Mucosa of gallbladder (tissue), 1 donor: ENCODE measurements at regions not wholly inside any gene's neighbourhood (a gene's known extent, or its start where the extent isn't known, plus 50 kb on each side); places are given as distances from the start of the nearest gene placed in this dataset.
A peak's percentile ranks its signal among the peaks of the same experiment; 100 is the strongest.

Experiments
- DNase-seq: peaks from one replicate; pipeline ENCODE4 v3.0.0-alpha.2; 2020; ENCODE audit warnings: low spot score
- donor health status: DM: no; HTN: no; CAD: no.

DNA sequence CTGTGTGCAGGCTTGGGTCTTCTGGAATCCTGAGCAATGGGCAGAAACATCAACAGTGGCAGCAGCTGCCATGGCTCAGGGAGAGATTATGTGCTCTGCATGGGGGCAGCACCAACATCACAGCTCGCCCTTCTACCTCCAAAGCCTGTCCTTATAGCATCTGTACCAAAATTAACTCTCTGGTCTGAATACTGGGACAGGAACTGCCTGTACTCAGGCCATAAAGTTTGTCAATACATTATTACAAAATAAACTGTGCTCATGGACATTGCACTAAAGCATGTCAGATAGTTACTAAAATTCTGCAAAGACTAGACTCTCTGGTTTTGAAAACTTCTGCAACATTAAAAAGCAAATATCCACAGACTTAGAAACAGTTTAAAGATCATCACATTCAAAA lies 91.6 kb downstream of the ZC3H11B start:
- no peak for DNase-seq

DNA sequence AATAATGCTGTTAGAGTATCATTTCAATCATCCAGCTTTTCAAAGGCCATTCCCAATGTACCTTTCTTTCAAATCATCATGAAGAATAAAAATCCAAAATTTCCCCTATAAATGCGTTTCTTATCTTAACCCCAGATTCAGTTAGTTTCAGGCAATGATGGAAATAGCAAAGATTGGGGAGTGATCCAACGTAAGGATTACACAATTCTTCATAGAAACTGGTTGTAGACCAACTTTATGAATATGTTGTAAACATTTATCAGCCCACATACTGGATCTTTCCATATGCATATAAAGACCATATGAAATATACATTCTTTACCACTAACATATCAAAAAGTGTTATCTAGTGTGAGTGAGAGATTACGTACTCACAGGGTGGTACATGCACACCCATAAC lies 92.7 kb downstream of the ZC3H11B start:
- DNase-seq, result no peak

DNA sequence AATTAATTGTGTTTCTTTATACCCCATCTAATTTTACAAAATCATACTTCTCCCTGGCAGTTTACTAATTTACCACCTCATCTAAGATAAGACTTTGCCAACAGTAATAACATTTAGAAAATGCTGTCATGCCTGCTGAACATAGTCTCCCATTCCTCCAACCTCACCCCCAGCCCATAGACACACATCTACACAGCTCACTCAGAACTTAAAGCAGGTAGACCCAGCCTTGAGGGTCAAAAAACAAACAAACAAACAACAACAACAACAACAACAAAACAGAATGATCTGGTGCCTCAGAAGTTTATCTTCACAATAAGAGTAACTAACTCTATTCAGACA lies 94.0 kb downstream of the ZC3H11B start:
- DNase-seq, result no peak

DNA sequence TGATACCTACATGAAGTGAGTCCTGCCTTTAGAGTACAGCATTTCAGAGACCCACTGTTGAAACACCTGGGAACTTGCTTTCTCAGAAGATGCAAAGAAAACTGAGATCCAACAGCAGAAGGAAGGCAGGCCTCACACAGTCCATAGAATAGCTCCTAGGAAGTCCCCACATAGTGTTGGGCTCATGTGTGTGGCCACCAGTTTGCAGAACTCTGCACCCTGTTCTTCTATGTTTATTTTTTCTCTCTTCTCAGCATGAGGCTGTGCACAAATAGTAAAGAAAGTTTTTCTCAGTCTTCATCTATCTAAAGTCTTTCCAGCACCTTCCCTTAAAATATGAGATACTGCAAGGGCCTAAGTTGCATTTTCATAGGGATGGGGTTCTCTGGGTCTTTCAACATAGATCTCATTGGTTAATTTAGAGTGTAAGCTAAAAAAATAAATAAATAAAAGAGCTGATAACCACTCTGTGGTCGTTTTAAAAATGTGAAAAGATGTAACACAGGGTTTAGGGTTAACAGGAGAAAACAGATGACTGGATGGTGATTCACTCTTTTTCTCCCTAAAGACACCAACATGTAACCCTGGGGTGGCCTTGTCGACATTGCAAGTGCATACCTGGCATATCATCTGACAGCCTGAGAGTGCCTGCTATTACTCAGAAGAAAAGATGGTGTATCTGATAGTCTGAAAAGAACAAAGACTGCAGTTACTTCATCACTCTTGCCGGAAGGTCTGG lies 94.6 kb downstream of the ZC3H11B start:
- DNase-seq, result no peak

DNA sequence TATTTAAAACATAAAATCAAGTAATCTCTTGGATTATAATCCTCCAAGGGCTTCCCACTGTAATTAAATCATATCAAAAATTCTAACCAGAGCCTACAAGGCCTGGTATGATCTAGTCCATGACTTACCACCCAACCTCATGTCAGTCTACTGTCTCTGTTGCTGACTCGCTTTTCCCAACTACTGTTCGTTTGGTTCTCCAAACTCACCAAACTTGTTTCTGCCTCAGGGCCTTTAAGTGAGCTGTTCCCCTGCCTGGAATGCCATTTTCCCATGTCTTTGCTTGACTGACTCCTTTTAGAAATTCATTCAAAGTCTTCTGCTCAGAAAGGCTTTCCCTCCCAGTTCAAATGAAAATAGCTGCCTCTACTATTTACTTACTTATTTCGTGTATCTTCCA lies 95.9 kb downstream of the ZC3H11B start:
- no peak for DNase-seq

DNA sequence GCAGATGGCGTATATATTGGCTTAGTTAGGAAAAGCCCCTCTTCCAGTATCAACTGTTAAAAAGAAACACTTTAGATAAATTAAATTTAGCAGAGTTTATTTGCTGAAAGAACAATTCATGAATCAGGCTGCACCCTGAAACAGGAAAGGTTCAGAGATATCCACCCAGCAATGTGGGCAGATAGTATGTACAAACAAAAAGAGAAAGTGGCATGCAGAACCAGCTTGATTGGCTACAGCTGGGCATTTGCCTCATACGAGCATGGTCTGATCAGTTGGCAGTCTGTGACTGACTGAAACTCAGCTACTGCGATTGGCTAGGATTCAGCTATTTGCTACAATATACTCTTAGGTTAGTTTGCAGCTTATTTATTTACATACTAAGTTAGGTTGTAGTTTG lies 98.2 kb downstream of the ZC3H11B start:
- no peak for DNase-seq

DNA sequence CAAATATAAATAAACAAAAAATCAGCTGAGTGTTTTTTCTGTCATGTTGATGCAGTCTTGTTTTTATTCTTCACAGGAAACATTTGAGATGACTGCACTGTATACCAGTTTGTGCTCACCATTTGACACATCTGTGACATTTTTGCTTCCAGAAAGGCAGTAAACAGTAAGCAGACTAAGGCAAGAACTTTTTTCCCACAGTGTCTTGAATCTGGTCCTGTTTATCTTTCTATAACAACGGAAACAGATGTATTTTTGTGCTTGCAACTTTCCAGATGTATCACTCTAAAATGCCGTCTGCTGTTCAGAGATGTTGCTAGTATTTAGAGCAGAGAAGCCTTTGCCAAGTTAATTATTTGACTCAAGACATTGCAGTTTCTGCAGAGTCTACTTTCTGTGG lies 105.5 kb downstream of the ZC3H11B start:
- no peak for DNase-seq

DNA sequence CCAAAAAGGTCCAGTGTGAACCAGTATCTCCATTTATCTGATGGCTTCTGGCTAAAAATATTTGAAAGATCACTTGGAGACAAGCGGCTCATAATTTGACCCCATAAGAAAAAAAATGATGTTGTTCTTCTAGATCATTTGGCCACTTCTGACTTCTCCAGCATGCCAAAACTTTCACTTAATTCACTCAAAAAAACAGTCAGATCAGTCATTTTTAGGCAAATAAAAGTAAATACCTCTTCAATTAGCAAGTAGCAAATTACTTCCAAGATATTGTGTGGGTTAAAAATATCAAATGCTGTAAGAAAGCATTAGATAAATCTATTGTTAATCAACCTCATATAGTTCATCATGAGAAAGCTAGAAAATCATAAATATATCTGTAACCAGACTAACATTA lies 106.0 kb downstream of the ZC3H11B start:
- no peak for DNase-seq

DNA sequence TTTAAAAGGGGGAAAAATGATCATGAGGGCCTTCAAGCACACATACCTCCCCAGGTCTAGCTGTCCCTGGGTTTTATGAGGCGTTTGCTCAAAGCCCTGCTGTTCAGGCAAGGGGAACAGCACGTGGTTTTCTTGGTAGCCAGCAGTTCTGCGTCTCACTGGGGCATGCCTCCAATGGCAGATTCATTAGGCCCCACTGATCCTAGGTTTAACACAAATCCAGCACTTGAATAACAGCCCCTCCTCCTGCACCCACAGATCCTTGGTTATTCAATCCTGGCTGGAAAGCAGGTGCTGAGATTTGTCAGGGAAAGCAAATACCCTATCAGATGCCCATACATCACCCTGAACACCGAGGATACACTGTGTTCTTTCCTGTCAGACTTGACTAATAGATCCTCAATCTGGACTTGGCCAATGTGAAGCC lies 106.4 kb downstream of the ZC3H11B start:
- no peak for DNase-seq

DNA sequence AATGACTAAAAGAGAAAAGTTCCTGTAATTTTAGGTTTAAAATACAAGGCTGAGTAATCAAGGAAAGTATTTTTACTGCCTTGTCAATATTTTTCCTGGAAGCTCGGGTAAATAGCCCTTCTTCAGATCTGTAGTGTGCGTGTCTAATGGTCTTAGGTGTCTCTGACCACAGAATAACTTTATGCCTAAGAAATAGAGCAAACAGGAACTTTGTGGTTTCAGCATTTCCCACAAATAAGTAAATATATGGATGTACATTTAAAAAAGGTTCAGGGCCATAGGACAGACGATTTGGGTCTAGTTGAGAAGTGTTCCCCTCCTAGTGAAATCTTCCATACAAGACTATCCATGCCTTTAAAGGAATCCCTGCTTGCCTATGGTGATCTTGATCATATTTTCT lies 107.0 kb downstream of the ZC3H11B start:
- no peak for DNase-seq

DNA sequence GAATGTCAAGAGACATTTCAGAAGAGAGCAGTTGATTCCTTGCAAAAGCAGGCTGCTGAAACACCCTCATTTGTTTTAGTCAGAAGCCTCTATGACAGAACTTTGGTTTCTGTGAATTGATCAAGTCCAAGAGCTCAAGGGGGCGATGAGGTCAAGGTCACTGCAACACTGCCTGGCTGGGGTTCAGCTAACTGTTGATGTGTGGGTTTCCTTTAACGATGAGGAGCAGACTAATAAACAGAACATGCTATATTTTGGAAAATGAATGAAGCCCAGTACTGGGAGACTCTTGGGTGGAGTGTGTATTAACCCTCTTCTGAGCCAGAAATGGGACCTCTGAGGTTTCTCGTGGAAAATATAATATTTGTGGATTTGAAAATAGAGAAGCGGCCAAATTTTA lies 109.3 kb downstream of the ZC3H11B start:
- no peak for DNase-seq

DNA sequence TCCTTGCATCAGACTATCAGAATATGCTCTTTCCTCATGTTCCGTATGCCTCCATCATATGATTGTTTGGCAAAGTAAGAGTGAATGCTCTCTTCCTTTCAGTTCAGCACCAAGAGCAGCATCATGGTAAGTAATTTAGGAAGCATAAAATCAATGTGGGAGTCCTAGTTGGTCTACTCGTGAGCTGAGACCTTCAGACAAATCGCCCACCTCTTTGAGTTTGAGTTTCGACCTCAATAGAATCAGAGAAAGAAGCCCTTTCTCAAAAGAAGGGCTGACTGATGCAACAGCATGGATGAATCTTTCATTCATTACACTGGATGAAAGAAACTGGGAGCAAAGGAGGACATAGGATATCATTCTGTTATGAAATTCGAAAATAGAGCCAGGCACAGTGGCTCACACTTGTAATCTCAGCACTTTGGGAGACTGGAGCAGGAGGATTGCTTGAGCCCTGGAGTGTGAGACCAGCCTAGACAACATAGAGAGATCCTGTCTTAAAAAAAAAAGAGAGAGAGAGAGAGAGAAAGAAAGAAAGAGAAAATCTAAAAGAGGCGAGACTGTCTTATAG lies 112.5 kb downstream of the ZC3H11B start:
- DNase-seq, result no peak

DNA sequence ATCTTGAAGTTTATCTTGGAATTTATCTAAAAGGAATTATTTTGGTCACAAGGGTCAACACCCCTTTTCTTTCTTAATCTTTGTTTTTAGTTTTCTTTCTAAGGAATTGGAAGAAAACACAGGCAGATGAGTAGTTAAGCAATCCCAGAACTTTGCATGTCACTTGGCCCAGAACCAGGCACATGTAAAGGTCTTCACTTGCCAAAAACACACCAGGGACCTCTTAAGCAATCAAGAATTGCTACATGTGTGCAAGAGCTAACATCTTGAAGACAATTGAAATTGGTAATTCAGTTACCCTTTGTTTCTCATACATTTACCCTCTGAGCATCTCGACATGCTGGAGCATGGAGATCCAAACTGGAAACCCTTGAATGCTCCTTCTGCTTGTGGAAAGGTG lies 114.2 kb downstream of the ZC3H11B start:
- DNase-seq, result peak; percentile 27

DNA sequence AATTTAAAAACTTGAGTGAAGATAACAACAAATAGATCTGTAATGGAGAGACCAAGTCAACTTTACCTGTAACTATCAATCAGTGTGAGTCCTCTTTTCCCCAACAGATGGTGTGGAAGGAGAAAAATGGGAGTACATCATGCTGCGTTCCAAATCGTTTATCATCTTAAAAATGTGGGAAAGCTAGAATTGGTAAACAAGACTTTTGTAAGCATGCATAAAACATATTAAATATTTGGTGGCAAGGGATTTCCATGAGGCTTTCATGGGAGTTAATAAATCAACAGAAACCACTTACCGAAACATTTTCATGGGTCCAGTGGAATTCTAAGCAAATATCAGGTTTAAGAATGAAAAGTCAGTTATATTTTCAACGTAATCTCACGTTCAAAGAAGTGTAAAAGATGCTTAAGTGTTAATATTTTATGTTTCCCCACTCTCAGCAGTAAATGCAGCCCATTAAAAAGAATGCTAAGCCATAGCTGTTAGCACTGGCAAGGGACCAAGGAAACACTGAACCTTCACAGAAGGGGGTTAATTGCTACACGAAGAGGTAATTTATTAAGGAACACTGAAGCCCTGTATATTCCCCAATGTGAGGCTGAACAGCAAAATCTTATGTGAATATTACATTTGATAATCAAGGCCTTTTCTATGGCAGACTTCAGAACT lies 117.0 kb downstream of the ZC3H11B start:
- DNase-seq, result no peak

DNA sequence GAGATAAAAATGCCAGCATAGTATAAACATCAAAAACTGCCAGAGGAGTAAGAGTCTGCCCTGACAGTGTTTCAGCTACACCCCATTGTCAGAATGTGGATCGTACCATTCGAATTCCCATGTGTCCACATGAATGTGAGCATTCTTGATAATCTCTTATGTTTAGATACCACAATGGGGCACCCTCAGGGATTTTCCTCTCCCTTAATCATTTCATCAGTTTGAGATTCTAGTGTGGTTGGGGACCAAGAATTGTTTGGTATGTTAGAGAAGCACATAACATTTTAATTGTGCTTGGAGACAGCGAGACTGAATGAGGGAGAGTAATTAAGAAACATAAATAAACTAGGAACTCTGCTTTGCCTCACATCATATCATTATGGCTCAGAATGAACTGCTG lies 120.2 kb downstream of the ZC3H11B start:
- no peak for DNase-seq

DNA sequence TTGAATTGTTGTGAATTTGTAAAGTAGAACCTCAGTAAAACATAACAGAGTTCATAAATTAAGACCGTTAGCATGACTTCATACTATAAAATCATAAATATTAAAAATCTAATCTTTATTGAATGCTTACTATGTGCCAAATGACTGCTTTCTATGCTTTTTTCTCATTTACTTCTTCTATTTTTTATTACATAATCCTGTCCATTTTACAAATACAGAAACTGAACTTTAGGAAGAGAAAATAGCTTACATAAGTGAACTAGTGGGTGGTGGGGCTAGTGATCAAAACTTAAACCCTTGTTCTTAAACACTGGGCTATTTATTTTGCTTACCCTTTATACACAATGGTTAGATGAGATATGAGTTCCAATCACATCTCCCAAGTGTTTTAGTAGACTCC lies 122.3 kb downstream of the ZC3H11B start:
- DNase-seq, result no peak

DNA sequence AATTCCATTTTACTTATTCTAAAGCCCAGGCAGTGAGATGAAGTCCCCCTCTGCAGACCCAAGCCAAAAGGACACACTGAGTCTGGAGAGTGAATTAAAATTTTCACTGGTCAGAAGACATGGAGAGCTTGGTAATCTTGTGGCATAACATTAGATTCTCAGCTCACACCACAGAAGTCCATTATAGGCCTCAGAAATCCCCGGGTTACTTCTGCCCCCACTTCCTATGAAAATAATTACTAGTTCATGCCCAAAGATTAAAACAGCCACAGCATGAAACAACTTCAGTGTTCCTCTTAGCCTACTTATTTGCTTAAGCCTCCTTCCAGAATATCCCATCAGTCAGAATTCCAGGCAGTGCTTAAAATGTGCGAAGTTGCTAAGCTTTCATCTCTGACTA lies 123.3 kb downstream of the ZC3H11B start:
- DNase-seq, result no peak

DNA sequence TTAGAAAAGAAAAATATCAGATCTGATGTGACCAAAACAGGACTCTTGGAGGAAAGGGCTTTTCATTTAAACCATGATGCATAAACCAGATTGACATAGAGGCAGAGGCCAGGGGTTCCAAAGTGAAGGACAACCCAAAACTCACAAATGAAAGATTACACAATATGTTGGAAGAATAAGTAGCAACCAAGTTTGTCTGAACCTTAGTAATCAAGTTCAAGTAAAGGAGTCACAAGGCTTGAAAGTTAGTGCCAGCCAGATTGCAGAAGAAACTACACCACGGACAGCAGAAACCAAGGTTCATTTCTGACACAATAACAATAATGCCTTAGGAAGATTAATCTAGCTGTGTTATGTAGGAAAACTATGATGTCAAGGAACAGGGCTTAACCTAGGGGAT lies 124.6 kb downstream of the ZC3H11B start:
- no peak for DNase-seq

DNA sequence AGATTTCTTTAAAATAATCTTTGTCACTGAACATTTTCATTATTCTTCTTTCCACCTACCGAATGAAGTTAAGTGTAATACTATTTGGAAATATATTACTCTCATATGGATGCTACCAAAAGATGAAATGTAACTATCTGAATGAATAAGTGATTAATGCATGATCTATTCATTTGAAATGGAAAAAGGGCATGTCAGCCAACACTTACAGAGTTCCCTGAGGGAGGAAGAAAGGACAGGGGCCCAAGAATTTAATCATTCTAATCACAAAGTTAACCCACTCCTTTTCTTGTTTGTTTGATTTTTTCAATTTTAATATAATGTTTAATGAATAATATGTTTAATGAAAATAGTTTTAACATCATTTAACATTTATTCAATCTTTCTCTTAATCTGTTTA lies 129.4 kb downstream of the ZC3H11B start:
- DNase-seq, result no peak

DNA sequence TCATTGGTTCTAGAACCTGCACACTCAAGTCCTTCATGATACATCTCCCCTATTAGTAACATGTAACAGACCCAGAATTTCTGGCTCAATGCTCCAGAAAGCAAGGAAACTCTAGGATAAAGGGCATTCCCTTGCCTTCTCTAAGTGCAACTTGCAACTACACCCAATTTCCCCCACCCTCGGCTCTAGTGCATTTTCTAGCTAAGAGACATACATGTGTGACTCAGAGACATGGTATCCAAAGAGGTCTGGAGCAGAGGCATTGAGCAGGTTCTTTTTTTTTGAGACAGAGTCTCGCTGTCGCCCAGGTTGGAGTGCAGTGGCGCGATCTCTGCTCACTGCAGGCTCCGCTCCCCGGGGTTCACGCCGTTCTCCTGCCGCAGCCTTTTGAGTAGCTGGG lies 132.9 kb downstream of the ZC3H11B start:
- no peak for DNase-seq

DNA sequence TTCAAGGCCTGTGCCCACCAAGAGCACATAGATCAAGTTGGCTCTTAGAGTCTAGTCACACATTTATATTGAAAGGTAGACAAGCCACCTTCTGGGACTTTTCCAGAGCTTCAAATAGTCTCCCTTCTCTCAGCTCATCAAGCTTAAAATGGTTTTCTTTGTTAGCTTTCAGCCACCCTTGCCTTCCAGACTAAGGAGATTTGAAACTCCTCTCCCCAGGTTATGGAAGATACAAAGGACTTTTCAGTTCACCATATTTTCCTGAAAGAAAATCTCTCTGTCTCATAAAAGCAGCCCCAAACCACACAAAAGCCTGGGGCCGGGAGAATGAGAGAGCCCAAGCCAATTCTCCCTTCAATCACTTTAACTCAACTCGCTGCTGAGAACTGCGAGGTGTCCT lies 134.1 kb downstream of the ZC3H11B start:
- DNase-seq, result no peak

DNA sequence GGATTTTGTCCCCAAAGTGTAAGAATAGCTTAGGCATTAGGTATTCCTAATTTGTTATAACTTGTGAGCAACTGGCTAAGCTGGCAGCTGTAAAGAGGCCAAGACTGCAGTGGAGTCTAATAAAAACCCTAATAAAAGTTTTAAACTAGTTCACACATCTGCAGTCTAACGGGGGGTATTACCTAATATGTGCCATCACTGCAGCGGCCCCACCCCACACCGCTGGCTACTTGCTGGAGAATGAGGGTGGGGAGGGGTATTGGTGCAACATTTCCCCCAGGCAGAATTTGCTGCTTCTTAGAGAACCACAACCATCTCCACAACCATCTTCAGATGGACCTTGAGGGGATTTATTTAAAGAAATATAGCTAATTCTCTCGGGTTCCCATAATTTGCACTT lies 135.0 kb downstream of the ZC3H11B start:
- DNase-seq, result no peak

DNA sequence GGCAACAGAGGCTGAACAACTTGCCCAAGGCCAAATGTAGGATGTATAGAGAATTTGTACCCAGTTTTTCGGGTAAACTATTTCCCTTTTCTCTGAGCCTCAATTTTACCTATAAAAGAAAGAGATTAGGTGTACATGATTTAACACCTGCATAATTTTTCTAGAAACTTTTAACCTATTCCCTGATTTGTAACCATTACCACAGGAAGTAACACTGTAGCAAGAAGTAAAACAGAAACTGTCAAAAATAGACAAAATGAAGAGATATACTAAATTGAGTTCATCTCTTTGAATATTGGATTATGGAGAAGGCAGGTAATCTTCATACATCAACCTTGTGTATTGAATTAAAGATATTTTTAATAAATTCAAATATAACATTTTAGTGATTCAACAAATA lies 136.2 kb downstream of the ZC3H11B start:
- DNase-seq, result no peak

DNA sequence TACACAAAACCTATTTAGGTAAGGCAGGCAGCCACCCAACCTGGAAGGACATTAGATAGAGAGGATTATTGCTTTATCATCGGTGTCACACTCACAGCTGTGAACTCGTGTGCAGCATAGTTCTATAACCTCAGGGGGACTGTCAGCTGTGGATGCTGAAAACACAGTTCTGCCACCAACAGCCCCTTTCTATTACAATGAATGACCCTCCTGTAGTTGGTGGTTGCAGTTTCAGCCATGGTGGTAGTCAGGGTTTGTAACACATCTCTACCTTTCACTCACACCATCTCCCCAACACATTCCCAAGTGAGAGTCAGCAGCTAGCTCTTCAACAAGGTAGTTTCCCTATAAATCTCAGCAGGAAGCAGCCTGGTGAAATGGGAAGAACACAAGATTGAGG lies 136.8 kb downstream of the ZC3H11B start:
- DNase-seq, result no peak
